Endothelial cell (in vitro differentiated cells): ENCODE measurements at regions not wholly inside any gene's neighbourhood (a gene's known extent, or its start where the extent isn't known, plus 50 kb on each side); places are given as distances from the start of the nearest gene placed in this dataset.

Experiments
- DNase-seq: peaks from one replicate; pipeline ENCODE4 v3.0.0; 2021; ENCODE audit warnings: low spot score
- H3K27ac Mint-ChIP-seq: one replicate; pipeline ENCODE4 v1.8.0; 2021; ENCODE audit warnings: mixed read lengths, inconsistent platforms; ENCODE audit not compliant: unreplicated experiment
- H3K27me3 Mint-ChIP-seq: one replicate; pipeline ENCODE4 v1.8.0; 2021; ENCODE audit warnings: mild to moderate bottlenecking, moderate library complexity, mixed read lengths, inconsistent platforms; ENCODE audit not compliant: unreplicated experiment
- H3K36me3 Mint-ChIP-seq: one replicate; pipeline ENCODE4 v1.8.0; 2021; ENCODE audit warnings: mild to moderate bottlenecking, low read depth, mixed read lengths, inconsistent platforms; ENCODE audit not compliant: unreplicated experiment
- H3K4me1 Mint-ChIP-seq: one replicate; pipeline ENCODE4 v1.8.0; 2021; ENCODE audit warnings: mild to moderate bottlenecking, mixed read lengths, inconsistent platforms; ENCODE audit not compliant: unreplicated experiment
- H3K4me3 Mint-ChIP-seq: one replicate; pipeline ENCODE4 v1.8.0; 2021; ENCODE audit warnings: mild to moderate bottlenecking, mixed read lengths, inconsistent platforms; ENCODE audit not compliant: unreplicated experiment
- H3K9me3 Mint-ChIP-seq: one replicate; pipeline ENCODE4 v1.8.0; 2021; ENCODE audit warnings: mixed read lengths, inconsistent platforms; ENCODE audit not compliant: unreplicated experiment
- TF ChIP-seq, protein P1 (sequence below): fragments of 200-600 bp; sonication (generic); IDR thresholded peaks from one replicate; pipeline ENCODE4 v1.5.0; 2021; ENCODE audit warnings: antibody characterized with exemption; ENCODE audit not compliant: unreplicated experiment

DNA sequence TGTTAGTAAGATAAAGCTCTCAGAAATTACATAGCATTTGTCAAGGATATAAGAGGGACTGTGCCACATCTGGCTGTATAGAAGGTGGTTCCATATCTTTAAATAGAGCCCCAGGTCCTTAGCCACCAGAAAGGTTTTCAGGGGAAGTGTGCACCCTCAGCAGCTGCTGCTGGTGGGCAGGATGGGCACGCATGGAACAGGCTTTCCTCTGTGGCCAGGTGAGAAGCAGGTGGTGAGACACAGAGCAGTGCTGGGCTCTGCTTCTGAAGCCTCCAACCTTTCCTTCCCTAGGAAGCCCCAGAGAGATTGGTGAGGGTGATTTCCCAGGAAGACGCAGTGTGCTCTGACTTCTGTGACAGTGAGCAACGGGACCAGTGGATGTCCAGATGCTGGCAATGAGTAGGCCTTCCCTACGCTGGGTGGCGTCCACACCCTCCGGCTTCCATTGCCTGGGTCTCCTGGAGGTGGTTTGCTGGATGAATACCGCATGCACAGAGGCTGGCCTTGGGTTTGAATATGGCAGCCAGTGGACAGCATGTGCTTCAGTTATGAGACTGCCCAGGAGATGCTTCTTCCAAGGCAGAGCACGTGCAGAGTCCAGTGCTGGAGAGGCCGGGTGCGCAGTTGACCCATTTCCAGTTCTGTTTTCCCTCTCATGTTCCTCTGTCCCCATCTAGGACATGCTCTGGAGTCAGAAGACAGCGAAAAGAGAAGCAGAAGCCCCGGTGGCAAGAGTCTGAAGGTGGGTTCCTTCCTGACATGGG is 52.7 kb upstream of the POLG start:
- H3K27me3 Mint-ChIP-seq, result peaks cover 23% of the 10 kb centered on the region

DNA sequence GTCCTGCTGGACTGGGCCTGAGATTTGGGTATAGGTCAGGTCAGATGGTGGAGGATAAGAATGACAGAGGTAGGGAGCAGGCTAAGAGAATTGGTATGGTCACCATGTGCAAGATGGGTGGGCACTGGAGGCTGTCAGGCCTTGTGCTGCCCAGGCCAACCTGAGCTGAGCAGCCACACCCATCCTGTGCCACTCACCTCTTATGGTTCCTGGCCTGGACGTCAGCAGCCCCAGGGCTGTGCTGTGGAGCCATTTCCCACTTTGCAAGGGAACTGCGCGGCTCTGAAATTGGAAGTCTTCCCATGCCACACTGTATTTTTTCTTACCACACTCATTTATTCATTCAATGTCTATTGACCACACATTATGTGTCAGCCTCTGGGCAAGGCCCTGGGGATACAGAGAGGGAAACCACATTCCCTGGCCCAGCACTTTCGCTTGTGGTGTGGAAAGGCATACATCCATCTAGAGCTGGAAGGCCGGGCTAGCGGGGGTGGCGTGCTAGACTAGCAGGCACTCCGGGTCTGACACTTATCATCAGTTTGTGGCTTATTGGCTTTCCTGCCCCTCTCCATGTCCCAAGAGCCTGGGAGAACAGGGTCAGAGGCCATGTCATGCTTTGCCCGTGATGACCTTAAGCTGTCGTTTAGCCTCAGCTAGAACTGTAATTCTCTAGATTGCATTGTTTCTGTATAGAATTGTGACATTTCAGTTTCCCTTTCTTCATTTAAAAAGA is 51.1 kb upstream of the POLG start:
- H3K27me3 Mint-ChIP-seq, result peaks cover 25% of the 10 kb centered on the region

More for the DNA sequence above, 52.7 kb upstream of the POLG start:
- H3K9me3 Mint-ChIP-seq, result no peaks in the 10 kb centered on the region
- peaks cover 5% of the 10 kb centered on the region for H3K4me1 Mint-ChIP-seq
- DNase-seq, result no peak
- H3K4me3 Mint-ChIP-seq, result no peak overlapping the region
- TF ChIP-seq, protein P1, sequence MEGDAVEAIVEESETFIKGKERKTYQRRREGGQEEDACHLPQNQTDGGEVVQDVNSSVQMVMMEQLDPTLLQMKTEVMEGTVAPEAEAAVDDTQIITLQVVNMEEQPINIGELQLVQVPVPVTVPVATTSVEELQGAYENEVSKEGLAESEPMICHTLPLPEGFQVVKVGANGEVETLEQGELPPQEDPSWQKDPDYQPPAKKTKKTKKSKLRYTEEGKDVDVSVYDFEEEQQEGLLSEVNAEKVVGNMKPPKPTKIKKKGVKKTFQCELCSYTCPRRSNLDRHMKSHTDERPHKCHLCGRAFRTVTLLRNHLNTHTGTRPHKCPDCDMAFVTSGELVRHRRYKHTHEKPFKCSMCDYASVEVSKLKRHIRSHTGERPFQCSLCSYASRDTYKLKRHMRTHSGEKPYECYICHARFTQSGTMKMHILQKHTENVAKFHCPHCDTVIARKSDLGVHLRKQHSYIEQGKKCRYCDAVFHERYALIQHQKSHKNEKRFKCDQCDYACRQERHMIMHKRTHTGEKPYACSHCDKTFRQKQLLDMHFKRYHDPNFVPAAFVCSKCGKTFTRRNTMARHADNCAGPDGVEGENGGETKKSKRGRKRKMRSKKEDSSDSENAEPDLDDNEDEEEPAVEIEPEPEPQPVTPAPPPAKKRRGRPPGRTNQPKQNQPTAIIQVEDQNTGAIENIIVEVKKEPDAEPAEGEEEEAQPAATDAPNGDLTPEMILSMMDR, result no peak
- no peak overlapping the region for H3K27ac Mint-ChIP-seq
- H3K36me3 Mint-ChIP-seq, result peaks cover 3% of the 10 kb centered on the region

More for the DNA sequence above, 51.1 kb upstream of the POLG start:
- Mint-ChIP-seq H3K4me3 (no peak overlapping the region), H3K27ac (no peak overlapping the region), H3K4me1 (peaks cover 5% of the 10 kb centered on the region), H3K9me3 (no peaks in the 10 kb centered on the region), H3K36me3 (peaks cover 3% of the 10 kb centered on the region)
- no peak for DNase-seq
- TF ChIP-seq, protein P1, result no peak
